Upper lobe of left lung (tissue), 6 donors: ENCODE measurements at regions not wholly inside any gene's neighbourhood (a gene's known extent, or its start where the extent isn't known, plus 50 kb on each side); places are given as distances from the start of the nearest gene placed in this dataset.
"Not testable (repeated sequence)": the region's sequence is repeated elsewhere in the genome, so short reads cannot be mapped to it uniquely, and the experiment has no call there.

Source experiments
- ATAC-seq, 2 donors: fragments of 200-7000 bp; cut with Tn5 transposase; one replicate each; pipeline ENCODE4 v1.9.1; 2022; ENCODE audit warnings: mild to moderate bottlenecking in 2 of 2, moderate library complexity in 2 of 2; ENCODE audit not compliant: low FRiP score in 2 of 2
- DNase-seq, 2 donors: peaks; one replicate each; pipeline ENCODE4 v3.0.0-alpha.2; 2019 to 2020
- H3K27ac ChIP-seq, 4 donors: fragments of 200-600 bp; sonication (generic); one replicate each; pipeline ENCODE4 v1.5.1; 2016 to 2019
- H3K27me3 ChIP-seq, 4 donors: fragments of 200-600 bp; sonication (generic); one replicate each; pipeline ENCODE4 v1.5.1; 2017 to 2019
- H3K36me3 ChIP-seq, 4 donors: fragments of 200-600 bp; sonication (generic); one replicate each; pipeline ENCODE4 v1.5.1; 2016 to 2019
- H3K4me1 ChIP-seq, 4 donors: fragments of 200-600 bp; sonication (generic); one replicate each; pipeline ENCODE4 v1.5.1; 2018 to 2019
- H3K4me3 ChIP-seq, 4 donors: fragments of 200-600 bp; sonication (generic); one replicate each; pipeline ENCODE4 v1.5.1; 2017 to 2019; ENCODE audit warnings: mild to moderate bottlenecking in 2 of 4, moderate library complexity in 1 of 4
- H3K9me3 ChIP-seq, 4 donors: fragments of 200-600 bp; sonication (generic); one replicate each; pipeline ENCODE4 v1.5.1; 2018 to 2019
- CTCF ChIP-seq, 6 experiments: fragments of 450-650 bp in 4 of 6; fragments of 200-600 bp in 2 of 6; sonication (generic) in 2 of 6; IDR thresholded peaks; one replicate each; pipeline ENCODE4 v1.5.1; 2016 to 2019; ENCODE audit warnings: antibody characterized with exemption in 6 of 6
- EP300 ChIP-seq, 4 donors: sonication (generic); formaldehyde crosslinking; IDR thresholded peaks; one replicate each; pipeline ENCODE4 v1.5.1; 2017; ENCODE audit warnings: antibody characterized with exemption in 4 of 4, control low read depth in 2 of 4
- POLR2A ChIP-seq, 4 donors: fragments of 450-650 bp; IDR thresholded peaks; one replicate each; pipeline ENCODE4 v1.5.1; 2016 to 2017; ENCODE audit warnings: antibody characterized with exemption in 4 of 4, mild to moderate bottlenecking in 2 of 4
- POLR2AphosphoS5 ChIP-seq, 2 donors: sonication (generic); formaldehyde crosslinking; IDR thresholded peaks; one replicate each; pipeline ENCODE4 v1.5.1; 2017; ENCODE audit warnings: antibody characterized with exemption in 2 of 2
- WGBS, 2 donors: methylation state at CpG; one replicate each; pipeline ENCODE4 v1.1.5; 2017 to 2018; 5-methylcytosine and 5-hydroxymethylcytosine counted together
- donor health status: DM: no; HTN: no; CAD: no; lungs with moderate emphysema.
- donor health status: DM: no; HTN: yes; CAD: no; lungs with severe emphysema.

GRCh38 chr6:103820148-103820547 is 1039.6 kb downstream of the HACE1 start:
- TF ChIP-seq CTCF (IDR thresholded peaks at IDR 0.05) = no peak
- TF ChIP-seq POLR2AphosphoS5 (IDR thresholded peaks at IDR 0.05) = no peak
- TF ChIP-seq POLR2A (IDR thresholded peaks at IDR 0.05) = no peak
- no peak for TF ChIP-seq EP300 (IDR thresholded peaks at IDR 0.05)
- H3K9me3 ChIP-seq = no peaks in the 10 kb centered on the region
- no peaks in the 10 kb centered on the region for H3K36me3 ChIP-seq
- H3K27ac ChIP-seq = no peak overlapping the region
- H3K27me3 ChIP-seq = no peaks in the 10 kb centered on the region
- no peaks in the 10 kb centered on the region for H3K4me1 ChIP-seq
- ATAC-seq (no peak), DNase-seq (no peak)
- WGBS, 2 donors = 61 to 71% methylated on average over 3 of the region's 3 CpGs
- no peak overlapping the region for H3K4me3 ChIP-seq

- no peaks in the 10 kb centered on the region for H3K27me3 ChIP-seq
- H3K4me1 ChIP-seq = no peaks in the 10 kb centered on the region
- TF ChIP-seq POLR2A (IDR thresholded peaks at IDR 0.05) (no peak), EP300 (IDR thresholded peaks at IDR 0.05) (no peak), CTCF (IDR thresholded peaks at IDR 0.05) (no peak), POLR2AphosphoS5 (IDR thresholded peaks at IDR 0.05) (no peak)
- H3K9me3 ChIP-seq = no peaks in the 10 kb centered on the region
- WGBS, 2 donors = 0 to 29% methylated on average over 1 to 3 of the region's 3 CpGs
- DNase-seq (no peak), ATAC-seq (no peak)
- H3K36me3 ChIP-seq = no peaks in the 10 kb centered on the region
- H3K27ac ChIP-seq = no peak overlapping the region
- no peak overlapping the region for H3K4me3 ChIP-seq
Observed at GRCh38 chr6:103819509-103819908, 1040.2 kb downstream of the HACE1 start.

- no peaks in the 10 kb centered on the region for H3K9me3 ChIP-seq
- TF ChIP-seq CTCF (IDR thresholded peaks at IDR 0.05) (no peak), POLR2AphosphoS5 (IDR thresholded peaks at IDR 0.05) (no peak), POLR2A (IDR thresholded peaks at IDR 0.05) (no peak), EP300 (IDR thresholded peaks at IDR 0.05) (no peak)
- no peak for DNase-seq
Observed at GRCh38 chr6:103812970-103813369, 1046.7 kb downstream of the HACE1 start.

GRCh38 chr6:103801901-103802479 is 1057.7 kb downstream of the HACE1 start:
- H3K36me3 ChIP-seq = not testable (repeated sequence)
- WGBS, 2 donors = 82 to 88% methylated on average over 6 to 11 of the region's 11 CpGs
- DNase-seq = peak in 1 of 2 donors; percentile 15

More at GRCh38 chr6:103812970-103813369, 1046.7 kb downstream of the HACE1 start:
- no peaks in the 10 kb centered on the region for H3K36me3 ChIP-seq
- H3K27ac ChIP-seq = no peak overlapping the region
- ATAC-seq = no peak
- no peaks in the 10 kb centered on the region for H3K4me1 ChIP-seq
- no peak overlapping the region for H3K4me3 ChIP-seq
- no peaks in the 10 kb centered on the region for H3K27me3 ChIP-seq

GRCh38 chr6:103799971-103800670 is 1059.6 kb downstream of the HACE1 start:
- H3K4me1 ChIP-seq = no peaks in the 10 kb centered on the region
- ATAC-seq (no peak), DNase-seq (no peak)
- WGBS, 2 donors = 76 to 81% methylated on average over 5 of the region's 5 CpGs
- no peaks in the 10 kb centered on the region for H3K36me3 ChIP-seq
- no peak for TF ChIP-seq EP300 (IDR thresholded peaks at IDR 0.05)
- TF ChIP-seq POLR2A (IDR thresholded peaks at IDR 0.05) = no peak
- no peak for TF ChIP-seq CTCF (IDR thresholded peaks at IDR 0.05)
- no peak for TF ChIP-seq POLR2AphosphoS5 (IDR thresholded peaks at IDR 0.05)
- H3K27me3 ChIP-seq = no peaks in the 10 kb centered on the region
- H3K4me3 ChIP-seq = no peak overlapping the region
- H3K27ac ChIP-seq = no peak overlapping the region
- H3K9me3 ChIP-seq = no peaks in the 10 kb centered on the region

More at GRCh38 chr6:103801901-103802479, 1057.7 kb downstream of the HACE1 start:
- not testable (repeated sequence) for H3K27me3 ChIP-seq, ATAC-seq, H3K4me3 ChIP-seq, H3K27ac ChIP-seq, H3K9me3 ChIP-seq, H3K4me1 ChIP-seq
